Hepatocyte (in vitro differentiated cells): ENCODE measurements at regions not wholly inside any gene's neighbourhood (a gene's known extent, or its start where the extent isn't known, plus 50 kb on each side); places are given as distances from the start of the nearest gene placed in this dataset.
"Not testable (repeated sequence)": the region's sequence is repeated elsewhere in the genome, so short reads cannot be mapped to it uniquely, and the experiment has no call there.

Experiments used
- DNase-seq: peaks from one replicate; pipeline ENCODE4 v3.0.0-alpha.2; 2016; ENCODE audit warnings: low spot score
- H2AFZ ChIP-seq: fragments of 200-600 bp; sonication (generic); 2 replicates; pipeline ENCODE4 v1.6.0; 2016; ENCODE audit warnings: antibody characterized with exemption, mild to moderate bottlenecking
- H3K27ac ChIP-seq: fragments of 200-600 bp; sonication (generic); 2 replicates; pipeline ENCODE4 v1.5.1; 2016; ENCODE audit warnings: mild to moderate bottlenecking
- H3K27me3 ChIP-seq: fragments of 200-600 bp; sonication (generic); 2 replicates; pipeline ENCODE4 v1.6.1; 2016
- H3K36me3 ChIP-seq: fragments of 200-600 bp; sonication (generic); replicated peaks from 2 replicates; pipeline ENCODE4 v1.5.1; 2016; ENCODE audit warnings: low read depth; ENCODE audit not compliant: insufficient read depth
- H3K4me1 ChIP-seq: fragments of 200-600 bp; sonication (generic); 2 replicates; pipeline ENCODE4 v1.5.1; 2016; ENCODE audit warnings: mild to moderate bottlenecking, moderate library complexity; ENCODE audit not compliant: insufficient read depth
- H3K4me2 ChIP-seq: fragments of 200-600 bp; sonication (generic); 2 replicates; pipeline ENCODE4 v1.6.0; 2016
- H3K4me3 ChIP-seq: fragments of 200-600 bp; sonication (generic); 2 replicates; pipeline ENCODE4 v1.5.1; 2016; ENCODE audit warnings: mild to moderate bottlenecking
- H3K79me2 ChIP-seq: fragments of 200-600 bp; sonication (generic); 2 replicates; pipeline ENCODE4 v1.6.0; 2017; ENCODE audit warnings: mild to moderate bottlenecking
- H3K9me2 ChIP-seq: fragments of 200-600 bp; sonication (generic); replicated peaks from 2 replicates; pipeline ENCODE4 v1.6.0; 2017; ENCODE audit warnings: mild to moderate bottlenecking; ENCODE audit not compliant: insufficient read depth
- H3K9me3 ChIP-seq: fragments of 200-600 bp; sonication (generic); 2 replicates; pipeline ENCODE4 v1.5.1; 2016; ENCODE audit warnings: low read depth, mild to moderate bottlenecking
- H4K20me1 ChIP-seq: fragments of 200-600 bp; sonication (generic); 2 replicates; pipeline ENCODE4 v1.6.0; 2016; ENCODE audit warnings: mild to moderate bottlenecking; ENCODE audit not compliant: insufficient read depth, poor library complexity, severe bottlenecking
- EZH2 ChIP-seq: fragments of 200-600 bp; sonication (generic); IDR thresholded peaks from 2 replicates; pipeline ENCODE4 v1.6.1; 2016; ENCODE audit warnings: antibody characterized with exemption, mild to moderate bottlenecking, borderline replicate concordance
- EZH2phosphoT487 ChIP-seq: fragments of 200-600 bp; sonication (generic); IDR thresholded peaks from one replicate; pipeline ENCODE4 v1.6.1; 2018; ENCODE audit warnings: antibody characterized with exemption, mild to moderate bottlenecking, low read depth, moderate library complexity; ENCODE audit not compliant: unreplicated experiment, severe bottlenecking
- WGBS: methylation state at CpG from one replicate; pipeline ENCODE4 v1.1.6; 2016; ENCODE audit warnings: low lambda C conversion rate; ENCODE audit errors: missing lambda C conversion rate; 5-methylcytosine and 5-hydroxymethylcytosine counted together
- TF ChIP-seq, protein P1 (sequence below): fragments of 200-600 bp; sonication (generic); IDR thresholded peaks from 2 replicates; pipeline ENCODE4 v1.5.1; 2016; ENCODE audit warnings: antibody characterized with exemption, mild to moderate bottlenecking; ENCODE audit not compliant: poor library complexity

DNA sequence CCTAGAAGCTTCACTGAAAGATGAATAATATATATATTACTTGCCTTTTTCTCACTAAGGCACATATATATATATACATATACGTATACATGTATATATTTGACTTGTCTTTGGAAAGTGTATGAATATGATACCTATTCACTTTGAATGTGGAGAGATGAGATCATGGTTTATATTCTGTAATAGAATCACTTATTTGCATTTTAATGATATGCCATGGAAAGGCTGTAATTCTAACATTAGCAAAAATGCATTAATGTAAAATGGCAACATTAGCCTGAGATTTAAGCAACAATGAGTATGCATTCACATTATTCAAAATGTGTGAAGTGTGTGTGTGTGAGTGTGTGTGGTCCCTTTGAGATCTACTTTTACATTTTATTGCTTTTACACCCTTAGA lies 54.5 kb upstream of the PRKD1 start:
- no peak overlapping the region for H3K27ac ChIP-seq
- 88% methylated on average over 1 of the region's 1 CpG for WGBS
- no peaks in the 10 kb centered on the region for H4K20me1 ChIP-seq
- H3K9me3 ChIP-seq = no peaks in the 10 kb centered on the region
- H3K4me1 ChIP-seq = no peaks in the 10 kb centered on the region
- no peak for DNase-seq
- H2AFZ ChIP-seq = no peak overlapping the region
- no peaks in the 10 kb centered on the region for H3K36me3 ChIP-seq
- no peaks in the 10 kb centered on the region for H3K27me3 ChIP-seq
- no peak overlapping the region for H3K4me2 ChIP-seq
- no peaks in the 10 kb centered on the region for H3K79me2 ChIP-seq
- no peak overlapping the region for H3K4me3 ChIP-seq
- TF ChIP-seq, protein P1, sequence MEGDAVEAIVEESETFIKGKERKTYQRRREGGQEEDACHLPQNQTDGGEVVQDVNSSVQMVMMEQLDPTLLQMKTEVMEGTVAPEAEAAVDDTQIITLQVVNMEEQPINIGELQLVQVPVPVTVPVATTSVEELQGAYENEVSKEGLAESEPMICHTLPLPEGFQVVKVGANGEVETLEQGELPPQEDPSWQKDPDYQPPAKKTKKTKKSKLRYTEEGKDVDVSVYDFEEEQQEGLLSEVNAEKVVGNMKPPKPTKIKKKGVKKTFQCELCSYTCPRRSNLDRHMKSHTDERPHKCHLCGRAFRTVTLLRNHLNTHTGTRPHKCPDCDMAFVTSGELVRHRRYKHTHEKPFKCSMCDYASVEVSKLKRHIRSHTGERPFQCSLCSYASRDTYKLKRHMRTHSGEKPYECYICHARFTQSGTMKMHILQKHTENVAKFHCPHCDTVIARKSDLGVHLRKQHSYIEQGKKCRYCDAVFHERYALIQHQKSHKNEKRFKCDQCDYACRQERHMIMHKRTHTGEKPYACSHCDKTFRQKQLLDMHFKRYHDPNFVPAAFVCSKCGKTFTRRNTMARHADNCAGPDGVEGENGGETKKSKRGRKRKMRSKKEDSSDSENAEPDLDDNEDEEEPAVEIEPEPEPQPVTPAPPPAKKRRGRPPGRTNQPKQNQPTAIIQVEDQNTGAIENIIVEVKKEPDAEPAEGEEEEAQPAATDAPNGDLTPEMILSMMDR = no peak
- H3K9me2 ChIP-seq = no peaks in the 10 kb centered on the region

DNA sequence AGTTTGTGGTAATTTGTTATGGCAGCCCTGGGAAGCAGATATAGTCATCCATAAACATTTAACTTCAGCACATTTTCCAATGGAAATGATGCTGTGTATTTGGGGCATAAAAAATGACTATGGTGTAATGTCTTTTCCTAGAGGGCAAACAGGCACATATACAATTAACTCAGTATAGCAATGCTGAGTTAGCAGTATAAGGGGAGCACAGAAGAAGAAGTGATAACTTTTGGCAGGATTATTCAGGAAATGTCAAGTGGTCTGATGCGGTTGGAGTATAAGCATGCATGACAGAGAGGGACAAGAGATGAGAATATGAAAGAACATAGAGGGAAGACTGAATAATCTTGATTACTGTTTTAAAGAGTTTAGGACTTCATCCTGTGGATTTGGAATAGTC lies 55.3 kb upstream of the PRKD1 start:
- Histone ChIP-seq H3K9me2 (no peaks in the 10 kb centered on the region), H3K27ac (no peak overlapping the region), H3K36me3 (no peaks in the 10 kb centered on the region), H3K9me3 (no peaks in the 10 kb centered on the region), H2AFZ (no peak overlapping the region), H4K20me1 (no peaks in the 10 kb centered on the region), H3K79me2 (no peaks in the 10 kb centered on the region), H3K27me3 (no peaks in the 10 kb centered on the region), H3K4me3 (no peak overlapping the region), H3K4me1 (no peaks in the 10 kb centered on the region), H3K4me2 (no peak overlapping the region)
- DNase-seq = no peak
- 96% methylated on average over 1 of the region's 1 CpG for WGBS
- TF ChIP-seq, protein P1 = no peak
- TF ChIP-seq EZH2 = no peak
- no peak for TF ChIP-seq EZH2phosphoT487

DNA sequence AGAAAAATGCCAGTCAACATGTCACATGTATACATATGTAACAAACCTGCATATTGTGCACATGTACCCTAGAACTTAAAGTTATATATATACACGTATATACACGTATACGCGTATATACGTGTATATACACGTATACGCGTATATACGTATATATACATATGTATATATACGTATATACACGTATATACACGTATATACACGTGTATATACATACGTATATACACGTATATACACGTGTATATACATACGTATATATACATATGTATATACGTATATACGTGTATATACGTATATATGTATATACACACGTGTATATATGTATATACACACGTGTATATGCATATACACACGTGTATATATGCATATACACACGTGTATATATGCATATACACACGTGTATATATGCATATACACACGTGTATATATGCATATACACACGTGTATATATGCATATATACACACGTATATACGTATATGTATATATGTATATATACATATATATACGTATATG lies 62.8 kb upstream of the PRKD1 start:
- H3K27ac ChIP-seq, H3K9me2 ChIP-seq, H3K4me3 ChIP-seq, H3K9me3 ChIP-seq, H3K4me1 ChIP-seq, H3K36me3 ChIP-seq, DNase-seq, H2AFZ ChIP-seq, H3K27me3 ChIP-seq, H4K20me1 ChIP-seq, H3K4me2 ChIP-seq, H3K79me2 ChIP-seq: not testable (repeated sequence)
- WGBS = 90% methylated on average over 16 of the region's 30 CpGs

DNA sequence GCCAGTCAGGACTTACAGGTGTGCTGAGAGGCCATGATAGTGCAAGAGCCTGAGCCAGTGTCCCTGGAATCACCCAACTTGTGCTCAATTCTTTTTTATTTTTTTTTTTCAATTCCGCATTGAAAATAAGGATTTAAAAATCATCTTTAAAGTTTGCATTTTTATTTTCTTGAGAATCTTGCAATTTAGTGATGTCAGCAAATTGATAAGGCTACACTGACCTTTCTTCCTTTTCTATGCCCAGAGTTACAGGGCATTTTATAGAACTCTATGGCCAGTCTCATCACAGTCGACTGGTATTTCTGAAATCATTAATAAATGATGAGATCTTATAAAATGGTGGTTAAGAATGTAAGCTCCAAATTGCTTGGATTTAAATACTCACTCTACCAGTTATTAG lies 63.3 kb upstream of the PRKD1 start:
- H3K9me2 ChIP-seq = no peaks in the 10 kb centered on the region
- DNase-seq = no peak
- no peaks in the 10 kb centered on the region for H3K9me3 ChIP-seq
- H3K36me3 ChIP-seq = no peaks in the 10 kb centered on the region
- no peak overlapping the region for H3K4me3 ChIP-seq
- no peak overlapping the region for H3K4me2 ChIP-seq
- TF ChIP-seq, protein P1 = no peak
- TF ChIP-seq EZH2phosphoT487 (no peak), EZH2 (no peak)
- H3K79me2 ChIP-seq = no peaks in the 10 kb centered on the region
- H3K4me1 ChIP-seq = no peaks in the 10 kb centered on the region
- H4K20me1 ChIP-seq = no peaks in the 10 kb centered on the region
- H2AFZ ChIP-seq = no peak overlapping the region
- 95% methylated on average over 2 of the region's 2 CpGs for WGBS
- H3K27ac ChIP-seq = no peak overlapping the region
- no peaks in the 10 kb centered on the region for H3K27me3 ChIP-seq
